LNCaP clone FGC (cell line): ENCODE measurements at regions not wholly inside any gene's neighbourhood (a gene's known extent, or its start where the extent isn't known, plus 50 kb on each side); places are given as distances from the start of the nearest gene placed in this dataset.
A peak's percentile ranks its signal among the peaks of the same experiment; 100 is the strongest.

ENCODE experiments used
- DNase-seq: peaks from one replicate; pipeline ENCODE4 v3.0.0-alpha.2; 2011; ENCODE audit warnings: low read depth
- H3K4me3 ChIP-seq: 2 replicates; pipeline ENCODE4 v1.5.1; 2011; ENCODE audit warnings: mild to moderate bottlenecking, low read depth, low read length, control low read depth
- TF ChIP-seq, protein P1 (sequence below): IDR thresholded peaks from 2 replicates; pipeline ENCODE4 v1.5.1; 2012; ENCODE audit warnings: mild to moderate bottlenecking; ENCODE audit not compliant: control insufficient read depth, insufficient read depth; ENCODE audit errors: extremely low read depth

- TF ChIP-seq, protein P1, sequence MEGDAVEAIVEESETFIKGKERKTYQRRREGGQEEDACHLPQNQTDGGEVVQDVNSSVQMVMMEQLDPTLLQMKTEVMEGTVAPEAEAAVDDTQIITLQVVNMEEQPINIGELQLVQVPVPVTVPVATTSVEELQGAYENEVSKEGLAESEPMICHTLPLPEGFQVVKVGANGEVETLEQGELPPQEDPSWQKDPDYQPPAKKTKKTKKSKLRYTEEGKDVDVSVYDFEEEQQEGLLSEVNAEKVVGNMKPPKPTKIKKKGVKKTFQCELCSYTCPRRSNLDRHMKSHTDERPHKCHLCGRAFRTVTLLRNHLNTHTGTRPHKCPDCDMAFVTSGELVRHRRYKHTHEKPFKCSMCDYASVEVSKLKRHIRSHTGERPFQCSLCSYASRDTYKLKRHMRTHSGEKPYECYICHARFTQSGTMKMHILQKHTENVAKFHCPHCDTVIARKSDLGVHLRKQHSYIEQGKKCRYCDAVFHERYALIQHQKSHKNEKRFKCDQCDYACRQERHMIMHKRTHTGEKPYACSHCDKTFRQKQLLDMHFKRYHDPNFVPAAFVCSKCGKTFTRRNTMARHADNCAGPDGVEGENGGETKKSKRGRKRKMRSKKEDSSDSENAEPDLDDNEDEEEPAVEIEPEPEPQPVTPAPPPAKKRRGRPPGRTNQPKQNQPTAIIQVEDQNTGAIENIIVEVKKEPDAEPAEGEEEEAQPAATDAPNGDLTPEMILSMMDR = no peak
- no peak overlapping the region for H3K4me3 ChIP-seq
- DNase-seq = no peak
Observed at GRCh38 chr16:81185416-81185815, 53.1 kb upstream of the BCO1 start.

- TF ChIP-seq, protein P1 = no peak
- no peak for DNase-seq
- no peak overlapping the region for H3K4me3 ChIP-seq
Observed at GRCh38 chr16:81181013-81181720, 57.3 kb upstream of the BCO1 start.

DNA sequence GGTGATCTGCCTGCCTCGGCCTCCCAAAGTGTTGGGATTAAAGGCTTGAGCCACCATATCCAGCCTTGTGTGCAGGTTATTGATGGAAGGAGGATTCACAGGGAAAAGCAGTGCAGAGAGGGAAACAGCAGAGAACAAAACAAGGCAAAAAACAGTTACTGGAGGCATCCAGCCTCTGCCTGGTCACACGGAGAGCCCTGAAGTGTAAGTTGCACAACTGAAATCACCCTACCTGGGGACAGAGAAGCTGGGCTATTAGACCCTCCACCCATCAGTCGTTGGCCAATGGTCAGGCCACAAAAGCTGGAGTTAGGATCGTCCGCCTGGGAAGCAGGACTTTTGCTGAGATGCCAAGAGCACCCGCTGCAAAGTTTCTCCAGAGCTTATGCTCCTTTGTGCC lies 57.9 kb upstream of the BCO1 start:
- no peak for DNase-seq
- no peak overlapping the region for H3K4me3 ChIP-seq
- TF ChIP-seq, protein P1 = no peak

DNA sequence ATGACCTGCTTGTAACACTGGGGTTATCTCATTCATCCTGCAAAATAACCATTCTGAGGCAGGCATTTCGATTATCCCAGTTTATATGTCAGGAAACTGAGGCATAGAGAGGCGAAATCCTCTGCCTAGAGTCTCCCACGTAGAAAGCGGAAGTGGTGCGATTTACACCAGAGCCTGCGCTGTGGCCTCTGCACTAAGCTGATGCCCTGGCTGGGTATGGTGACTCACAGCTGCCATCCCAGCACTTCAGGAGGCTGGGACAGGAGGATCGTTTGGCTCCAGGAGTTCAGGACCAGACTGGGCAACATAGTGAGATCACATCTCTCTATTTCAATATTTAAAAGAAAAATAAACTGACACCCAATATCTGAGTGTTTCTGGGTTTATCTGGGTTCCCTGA lies 59.3 kb upstream of the BCO1 start:
- TF ChIP-seq, protein P1 = no peak
- DNase-seq = no peak
- H3K4me3 ChIP-seq = no peak overlapping the region

GRCh38 chr16:81175325-81175891 lies 63.1 kb upstream of the BCO1 start:
- peak; percentile 51 for DNase-seq
- TF ChIP-seq, protein P1 = no peak
- H3K4me3 ChIP-seq = no peak overlapping the region

- H3K4me3 ChIP-seq = no peak overlapping the region
- TF ChIP-seq, protein P1 = no peak
- no peak for DNase-seq
Observed at GRCh38 chr16:81174644-81175324, 63.7 kb upstream of the BCO1 start.
